Psoas muscle (tissue), 7 donors: ENCODE measurements at regions not wholly inside any gene's neighbourhood (a gene's known extent, or its start where the extent isn't known, plus 50 kb on each side); places are given as distances from the start of the nearest gene placed in this dataset.

Source experiments
- ATAC-seq, 4 donors: fragments of 200-7000 bp; cut with Tn5 transposase; one replicate each; pipeline ENCODE4 v1.9.1; 2020; ENCODE audit warnings: moderate library complexity in 3 of 4, mild to moderate bottlenecking in 2 of 4
- DNase-seq, 2 donors: peaks; one replicate each; pipeline ENCODE4 v3.0.0-alpha.2; 2020
- H3K27ac ChIP-seq: fragments of 200-600 bp; one replicate; pipeline ENCODE4 v1.8.0; 2022
- H3K27me3 ChIP-seq, 3 donors: fragments of 200-600 bp in 1 of 3; one replicate each; pipeline versions ENCODE4 v1.6.1 to v1.8.0; 2013 to 2022; ENCODE audit warnings: low read length in 2 of 3, mild to moderate bottlenecking in 2 of 3, moderate library complexity in 1 of 3; ENCODE audit not compliant: insufficient read depth in 3 of 3
- H3K36me3 ChIP-seq, 2 donors: fragments of 200-600 bp in 1 of 2; one replicate each; pipeline versions ENCODE4 v1.6.1 to v1.8.0; 2013 to 2022; ENCODE audit warnings: low read depth in 1 of 2, mild to moderate bottlenecking in 1 of 2, moderate library complexity in 1 of 2; ENCODE audit not compliant: insufficient read depth in 1 of 2
- H3K4me1 ChIP-seq: fragments of 200-600 bp; one replicate; pipeline ENCODE4 v1.8.0; 2022
- H3K4me3 ChIP-seq: fragments of 200-600 bp; one replicate; pipeline ENCODE4 v1.8.0; 2022; ENCODE audit warnings: mild to moderate bottlenecking
- H3K9me3 ChIP-seq: fragments of 200-600 bp; one replicate; pipeline ENCODE4 v1.8.0; 2022
- CTCF ChIP-seq: fragments of 200-600 bp; IDR thresholded peaks from one replicate; pipeline ENCODE4 v1.8.0; 2022; ENCODE audit warnings: antibody characterized with exemption
- WGBS, 3 donors: extraction: QIAGEN DNeasy Blood & Tissue Kit; methylation state at CpG; one replicate each; pipeline versions ENCODE4 v1.1.6 to v1.1.7; 2013; 5-methylcytosine and 5-hydroxymethylcytosine counted together
- intact Hi-C, 2 donors: fragments of 100-400 bp; cut with DNase I; formaldehyde crosslinking; loops; one replicate each; pipeline versions ENCODE4 v1.11.0 to v1.14.2; 2022
- donor health status: healthy with polysubstance abuse.
- donor health status: DM: no; HTN: no; CAD: no; lungs with moderate emphysema.
- donor health status: Bipolar disorder and iron deficiency.
- donor health status: healthy.
- donor health status: DM: yes; HTN: yes; CAD: no.
- donor health status: DM: no; HTN: no; CAD: no.
- donor health status: DM: yes; HTN: yes; CAD: no.

- intact Hi-C loops, result no loop called here
Measured at GRCh38 chr7:26035552-26035951, 116.4 kb upstream of the NFE2L3 start.

DNA sequence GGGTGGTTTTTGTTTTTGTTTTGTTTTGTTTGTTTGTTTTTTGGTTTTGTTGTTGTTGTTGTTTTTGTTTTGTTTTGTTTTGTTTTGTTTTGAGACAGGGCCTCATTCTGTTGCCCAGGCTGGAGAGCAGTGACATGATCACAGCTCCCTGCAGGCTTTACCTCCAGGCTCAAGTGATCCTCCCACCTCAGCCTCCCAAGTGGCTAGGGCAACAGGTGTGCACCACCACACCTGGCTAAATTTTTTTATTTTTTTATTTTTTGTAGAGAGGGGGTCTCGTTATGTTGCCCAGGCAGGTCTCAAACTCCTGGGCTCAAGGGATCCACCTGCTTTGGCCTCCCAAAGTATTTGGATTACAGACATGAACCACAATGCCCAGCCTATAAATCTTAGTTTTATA lies 115.9 kb upstream of the NFE2L3 start:
- intact Hi-C loops, result no loop called here
- peaks cover 0 to 13% (median 2%) of the 10 kb centered on the region in 3 donors for H3K27me3 ChIP-seq
- ATAC-seq, result no peak

More at GRCh38 chr7:26035552-26035951, 116.4 kb upstream of the NFE2L3 start:
- H3K27ac ChIP-seq, result no peak overlapping the region
- no peaks in the 10 kb centered on the region for H3K4me1 ChIP-seq
- H3K27me3 ChIP-seq, result peaks cover 0 to 13% (median 2%) of the 10 kb centered on the region in 3 donors
- H3K36me3 ChIP-seq, result no peaks in the 10 kb centered on the region
- TF ChIP-seq CTCF, result no peak
- ATAC-seq (no peak), DNase-seq (no peak)
- H3K4me3 ChIP-seq, result no peak overlapping the region
- H3K9me3 ChIP-seq, result no peaks in the 10 kb centered on the region

DNA sequence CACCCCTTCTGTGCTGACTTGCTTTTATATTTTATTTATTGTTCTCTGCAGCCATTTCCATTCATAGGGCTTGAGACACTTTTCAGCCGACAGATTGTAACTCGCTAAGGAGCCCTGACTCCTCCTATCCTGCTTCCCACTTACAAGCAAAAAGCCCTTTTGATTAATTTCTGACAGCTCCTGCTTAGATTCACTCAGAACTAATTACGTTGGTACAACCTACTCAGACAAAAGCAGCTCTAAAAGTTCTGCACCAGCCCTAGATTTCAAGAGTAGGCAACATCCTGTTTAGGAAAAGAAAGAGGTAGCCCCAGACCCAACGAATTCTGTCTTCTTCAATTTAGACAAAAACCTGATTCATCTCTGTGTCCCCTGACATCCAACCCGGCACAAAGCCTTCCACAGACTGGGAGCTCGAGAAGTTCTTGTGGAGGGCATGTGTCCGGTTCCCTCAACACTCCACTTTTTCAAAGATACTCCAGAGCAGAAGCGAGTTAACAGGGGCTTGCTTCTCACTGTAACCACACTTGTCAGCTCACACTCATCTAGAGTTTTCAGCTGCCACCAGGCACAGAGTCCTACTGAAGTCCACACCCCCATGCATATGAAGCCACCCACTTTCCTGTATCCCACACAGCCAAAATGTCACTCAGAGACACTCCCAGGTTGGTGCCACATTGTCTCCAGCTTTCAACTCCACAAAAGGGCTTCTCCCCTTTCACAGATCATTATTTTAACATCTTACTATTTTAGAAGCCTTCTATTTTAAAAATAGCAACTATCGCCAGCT lies 113.6 kb upstream of the NFE2L3 start:
- Histone ChIP-seq H3K36me3 (no peaks in the 10 kb centered on the region), H3K27me3 (peaks cover 0 to 13% (median 2%) of the 10 kb centered on the region in 3 donors), H3K4me1 (no peaks in the 10 kb centered on the region), H3K4me3 (no peak overlapping the region), H3K9me3 (no peaks in the 10 kb centered on the region), H3K27ac (no peak overlapping the region)
- intact Hi-C loops, result no loop called here
- no peak for TF ChIP-seq CTCF
- DNase-seq (no peak), ATAC-seq (no peak)
- 46 to 52% (median 51%) methylated on average over 9 of the region's 9 CpGs for WGBS, 3 donors

More for the DNA sequence above, 115.9 kb upstream of the NFE2L3 start:
- H3K9me3 ChIP-seq, result no peaks in the 10 kb centered on the region
- no peak for DNase-seq
- no peak for TF ChIP-seq CTCF
- no peak overlapping the region for H3K27ac ChIP-seq
- no peaks in the 10 kb centered on the region for H3K4me1 ChIP-seq
- no peaks in the 10 kb centered on the region for H3K36me3 ChIP-seq
- H3K4me3 ChIP-seq, result no peak overlapping the region
- 81 to 95% (median 88%) methylated on average over 1 of the region's 1 CpG for WGBS, 3 donors

DNA sequence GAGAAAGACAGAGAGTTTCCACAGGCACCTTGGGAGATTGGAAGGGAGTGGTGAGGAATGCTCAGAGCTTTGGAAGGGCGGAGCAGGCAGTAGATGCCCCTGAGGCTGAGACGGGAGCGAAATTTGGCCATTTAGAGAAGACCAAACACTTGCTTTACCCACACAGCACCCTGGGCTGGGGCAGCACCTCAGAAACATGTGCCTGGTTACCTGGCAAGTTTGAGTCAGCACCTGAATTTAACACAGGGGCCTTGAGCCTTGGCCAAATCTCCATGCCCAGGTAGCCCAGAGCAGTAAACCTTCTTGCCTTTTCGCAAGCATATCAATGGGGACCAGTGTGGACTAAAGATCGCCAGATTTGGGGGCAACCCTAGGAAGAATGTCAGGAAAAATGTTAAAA lies 111.9 kb upstream of the NFE2L3 start:
- DNase-seq (no peak), ATAC-seq (no peak)
- Histone ChIP-seq H3K4me3 (no peak overlapping the region), H3K36me3 (no peaks in the 10 kb centered on the region), H3K4me1 (no peaks in the 10 kb centered on the region), H3K27ac (no peak overlapping the region), H3K9me3 (no peaks in the 10 kb centered on the region), H3K27me3 (peaks cover 0 to 19% (median 2%) of the 10 kb centered on the region in 3 donors)
- intact Hi-C loops, result no loop called here
- 88 to 95% (median 92%) methylated on average over 5 of the region's 5 CpGs for WGBS, 3 donors
- TF ChIP-seq CTCF, result no peak

GRCh38 chr7:26042237-26042636 lies 109.8 kb upstream of the NFE2L3 start:
- DNase-seq, result no peak
- peaks cover 0 to 14% (median 0%) of the 10 kb centered on the region in 3 donors for H3K27me3 ChIP-seq
- WGBS, 3 donors, result 74 to 86% (median 85%) methylated on average over 6 of the region's 6 CpGs
- no peak for ATAC-seq
- no peaks in the 10 kb centered on the region for H3K4me1 ChIP-seq
- no peak for TF ChIP-seq CTCF
- no peaks in the 10 kb centered on the region for H3K36me3 ChIP-seq
- no peak overlapping the region for H3K4me3 ChIP-seq
- no peaks in the 10 kb centered on the region for H3K9me3 ChIP-seq
- intact Hi-C loops, result no loop called here
- no peak overlapping the region for H3K27ac ChIP-seq
